K562 (cell line): ENCODE measurements at regions not wholly inside any gene's neighbourhood (a gene's known extent, or its start where the extent isn't known, plus 50 kb on each side); places are given as distances from the start of the nearest gene placed in this dataset.

ENCODE experiments used
- KDM5B ChIP-seq: fragments of 200-600 bp; sonication (generic); IDR thresholded peaks from 2 replicates; pipeline ENCODE4 v1.6.1; 2012; ENCODE audit warnings: low read depth, mild to moderate bottlenecking, moderate library complexity, low read length, control low read depth, inconsistent platforms; ENCODE audit not compliant: insufficient replicate concordance
- POLR2AphosphoS5 ChIP-seq: IDR thresholded peaks from 2 replicates; pipeline ENCODE4 v1.6.1; 2011; ENCODE audit warnings: mild to moderate bottlenecking, low read depth, low read length, moderate library complexity; ENCODE audit not compliant: control insufficient read depth, insufficient read depth
- SRSF7 ChIP-seq: fragments of 200-400 bp; formaldehyde crosslinking; optimal IDR thresholded peaks from 2 replicates; pipeline ENCODE3; 2017; ENCODE audit warnings: mild to moderate bottlenecking, low read depth, low read length
- TF ChIP-seq, protein P1 (sequence below), 2 experiments: fragments of 450-650 bp in 1 of 2; sonication (generic) in 1 of 2; formaldehyde crosslinking in 1 of 2; IDR thresholded peaks; 2 replicates each; pipeline versions ENCODE4 v1.7.1 to v1.9.0; 2016 to 2022; ENCODE audit warnings: inconsistent platforms in 1 of 2, mild to moderate bottlenecking in 1 of 2, missing genetic modification reagents in 1 of 2
- TF ChIP-seq, protein P2 (sequence below): sonication (generic); formaldehyde crosslinking; IDR thresholded peaks from 2 replicates; pipeline ENCODE4 v1.8.0; 2022; ENCODE audit warnings: mild to moderate bottlenecking, missing genetic modification reagents
- TF ChIP-seq, protein P3 (sequence below), 2 experiments: fragments of 450-650 bp; formaldehyde crosslinking in 1 of 2; IDR thresholded peaks; 2 replicates each; pipeline versions ENCODE4 v1.4.0 to v1.6.1; 2014 to 2020; ENCODE audit warnings: mild to moderate bottlenecking in 2 of 2, borderline replicate concordance in 1 of 2, low read depth in 1 of 2

DNA sequence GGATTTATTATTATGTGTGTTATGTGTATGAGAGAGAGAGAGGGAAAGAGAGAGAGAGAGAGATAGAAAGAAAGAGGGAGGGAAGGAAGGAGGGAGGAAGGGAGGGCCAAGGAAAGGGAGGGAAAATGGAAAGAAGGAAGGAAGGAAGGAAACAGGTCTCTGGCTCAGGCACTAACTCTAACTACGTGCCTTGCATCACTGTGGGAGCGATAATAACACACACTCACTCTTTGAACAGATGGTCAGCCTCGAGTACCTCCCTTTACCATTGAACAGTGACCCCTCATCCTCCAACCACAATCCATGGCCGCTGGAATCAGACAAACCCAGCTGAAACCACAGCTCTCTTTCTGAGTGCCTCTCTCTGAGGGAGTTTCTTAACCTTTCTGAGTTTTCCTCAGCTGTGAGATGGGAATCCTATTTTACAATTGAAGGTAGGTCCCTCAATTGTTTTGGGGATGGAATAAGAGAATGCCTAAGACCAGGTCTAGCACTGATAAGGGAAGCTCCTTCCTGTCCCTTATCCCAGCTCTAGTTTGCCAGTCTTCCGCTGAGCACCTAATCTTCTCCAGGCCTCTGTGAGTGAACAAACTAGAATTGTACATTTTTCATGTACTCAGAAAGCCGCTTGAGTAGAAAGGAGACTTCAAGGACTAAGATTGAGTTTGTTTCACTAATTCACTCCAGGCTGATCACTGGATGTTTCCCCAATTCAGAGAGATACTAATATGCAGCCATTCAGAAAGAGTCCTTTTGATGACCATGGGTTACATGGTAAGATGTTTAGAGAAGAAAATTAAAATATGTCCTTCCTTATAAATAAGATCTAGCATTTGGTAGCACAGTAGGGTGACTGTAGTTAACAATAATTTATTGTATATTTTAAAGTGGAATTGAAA lies 62.8 kb downstream of the IRF2BP2 start (continued):
- TF ChIP-seq, protein P1, sequence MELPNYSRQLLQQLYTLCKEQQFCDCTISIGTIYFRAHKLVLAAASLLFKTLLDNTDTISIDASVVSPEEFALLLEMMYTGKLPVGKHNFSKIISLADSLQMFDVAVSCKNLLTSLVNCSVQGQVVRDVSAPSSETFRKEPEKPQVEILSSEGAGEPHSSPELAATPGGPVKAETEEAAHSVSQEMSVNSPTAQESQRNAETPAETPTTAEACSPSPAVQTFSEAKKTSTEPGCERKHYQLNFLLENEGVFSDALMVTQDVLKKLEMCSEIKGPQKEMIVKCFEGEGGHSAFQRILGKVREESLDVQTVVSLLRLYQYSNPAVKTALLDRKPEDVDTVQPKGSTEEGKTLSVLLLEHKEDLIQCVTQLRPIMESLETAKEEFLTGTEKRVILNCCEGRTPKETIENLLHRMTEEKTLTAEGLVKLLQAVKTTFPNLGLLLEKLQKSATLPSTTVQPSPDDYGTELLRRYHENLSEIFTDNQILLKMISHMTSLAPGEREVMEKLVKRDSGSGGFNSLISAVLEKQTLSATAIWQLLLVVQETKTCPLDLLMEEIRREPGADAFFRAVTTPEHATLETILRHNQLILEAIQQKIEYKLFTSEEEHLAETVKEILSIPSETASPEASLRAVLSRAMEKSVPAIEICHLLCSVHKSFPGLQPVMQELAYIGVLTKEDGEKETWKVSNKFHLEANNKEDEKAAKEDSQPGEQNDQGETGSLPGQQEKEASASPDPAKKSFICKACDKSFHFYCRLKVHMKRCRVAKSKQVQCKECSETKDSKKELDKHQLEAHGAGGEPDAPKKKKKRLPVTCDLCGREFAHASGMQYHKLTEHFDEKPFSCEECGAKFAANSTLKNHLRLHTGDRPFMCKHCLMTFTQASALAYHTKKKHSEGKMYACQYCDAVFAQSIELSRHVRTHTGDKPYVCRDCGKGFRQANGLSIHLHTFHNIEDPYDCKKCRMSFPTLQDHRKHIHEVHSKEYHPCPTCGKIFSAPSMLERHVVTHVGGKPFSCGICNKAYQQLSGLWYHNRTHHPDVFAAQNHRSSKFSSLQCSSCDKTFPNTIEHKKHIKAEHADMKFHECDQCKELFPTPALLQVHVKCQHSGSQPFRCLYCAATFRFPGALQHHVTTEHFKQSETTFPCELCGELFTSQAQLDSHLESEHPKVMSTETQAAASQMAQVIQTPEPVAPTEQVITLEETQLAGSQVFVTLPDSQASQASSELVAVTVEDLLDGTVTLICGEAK (IDR thresholded peaks at IDR 0.05) = peak; percentile 60
- TF ChIP-seq, protein P1 (CRISPR knock-in tag; IDR thresholded peaks at IDR 0.05) = no peak
- TF ChIP-seq, protein P2, sequence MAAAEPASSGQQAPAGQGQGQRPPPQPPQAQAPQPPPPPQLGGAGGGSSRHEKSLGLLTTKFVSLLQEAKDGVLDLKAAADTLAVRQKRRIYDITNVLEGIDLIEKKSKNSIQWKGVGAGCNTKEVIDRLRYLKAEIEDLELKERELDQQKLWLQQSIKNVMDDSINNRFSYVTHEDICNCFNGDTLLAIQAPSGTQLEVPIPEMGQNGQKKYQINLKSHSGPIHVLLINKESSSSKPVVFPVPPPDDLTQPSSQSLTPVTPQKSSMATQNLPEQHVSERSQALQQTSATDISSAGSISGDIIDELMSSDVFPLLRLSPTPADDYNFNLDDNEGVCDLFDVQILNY (CRISPR knock-in tag) = no peak
- TF ChIP-seq POLR2AphosphoS5 (peak; percentile 81; the same call in 1 of the 2 replicates), SRSF7 (no peak), KDM5B (no peak)
- TF ChIP-seq, protein P3, sequence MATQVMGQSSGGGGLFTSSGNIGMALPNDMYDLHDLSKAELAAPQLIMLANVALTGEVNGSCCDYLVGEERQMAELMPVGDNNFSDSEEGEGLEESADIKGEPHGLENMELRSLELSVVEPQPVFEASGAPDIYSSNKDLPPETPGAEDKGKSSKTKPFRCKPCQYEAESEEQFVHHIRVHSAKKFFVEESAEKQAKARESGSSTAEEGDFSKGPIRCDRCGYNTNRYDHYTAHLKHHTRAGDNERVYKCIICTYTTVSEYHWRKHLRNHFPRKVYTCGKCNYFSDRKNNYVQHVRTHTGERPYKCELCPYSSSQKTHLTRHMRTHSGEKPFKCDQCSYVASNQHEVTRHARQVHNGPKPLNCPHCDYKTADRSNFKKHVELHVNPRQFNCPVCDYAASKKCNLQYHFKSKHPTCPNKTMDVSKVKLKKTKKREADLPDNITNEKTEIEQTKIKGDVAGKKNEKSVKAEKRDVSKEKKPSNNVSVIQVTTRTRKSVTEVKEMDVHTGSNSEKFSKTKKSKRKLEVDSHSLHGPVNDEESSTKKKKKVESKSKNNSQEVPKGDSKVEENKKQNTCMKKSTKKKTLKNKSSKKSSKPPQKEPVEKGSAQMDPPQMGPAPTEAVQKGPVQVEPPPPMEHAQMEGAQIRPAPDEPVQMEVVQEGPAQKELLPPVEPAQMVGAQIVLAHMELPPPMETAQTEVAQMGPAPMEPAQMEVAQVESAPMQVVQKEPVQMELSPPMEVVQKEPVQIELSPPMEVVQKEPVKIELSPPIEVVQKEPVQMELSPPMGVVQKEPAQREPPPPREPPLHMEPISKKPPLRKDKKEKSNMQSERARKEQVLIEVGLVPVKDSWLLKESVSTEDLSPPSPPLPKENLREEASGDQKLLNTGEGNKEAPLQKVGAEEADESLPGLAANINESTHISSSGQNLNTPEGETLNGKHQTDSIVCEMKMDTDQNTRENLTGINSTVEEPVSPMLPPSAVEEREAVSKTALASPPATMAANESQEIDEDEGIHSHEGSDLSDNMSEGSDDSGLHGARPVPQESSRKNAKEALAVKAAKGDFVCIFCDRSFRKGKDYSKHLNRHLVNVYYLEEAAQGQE (IDR thresholded peaks at IDR 0.05; ENCODE audit: borderline replicate concordance) = no peak
- TF ChIP-seq, protein P3 (CRISPR knock-in tag; IDR thresholded peaks at IDR 0.05; ENCODE audit: low read depth) = peak; percentile 52; the same call in 1 of the 2 replicates
